Stimulated activated naive CD8-positive, alpha-beta T cell treated with anti-CD3 and anti-CD28 coated beads, Interleukin-15, Interleukin-2, amounts not matched to agents 100 U/mL and 50 U/mL, for 24 hours (primary cell): ENCODE measurements at regions not wholly inside any gene's neighbourhood (a gene's known extent, or its start where the extent isn't known, plus 50 kb on each side); places are given as distances from the start of the nearest gene placed in this dataset.
A peak's percentile ranks its signal among the peaks of the same experiment; 100 is the strongest.
"Not testable (repeated sequence)": the region's sequence is repeated elsewhere in the genome, so short reads cannot be mapped to it uniquely, and the experiment has no call there.

ENCODE experiments used
- ATAC-seq: fragments of 150-1000 bp; cut with Tn5 transposase; one replicate; pipeline ENCODE4 v1.10.0; 2021
- DNase-seq: peaks from one replicate; pipeline ENCODE4 v3.0.0; 2021

- ATAC-seq, DNase-seq: not testable (repeated sequence)
Measured at GRCh38 chr7:63748571-63749302, 249.9 kb upstream of the ZNF722 start.

GRCh38 chr7:63752446-63752845, 246.2 kb upstream of the ZNF722 start:
- ATAC-seq, DNase-seq: not testable (repeated sequence)

- not testable (repeated sequence) for ATAC-seq, DNase-seq
Measured at GRCh38 chr7:63753160-63753559, 245.5 kb upstream of the ZNF722 start.

- DNase-seq, ATAC-seq: not testable (repeated sequence)
Measured at GRCh38 chr7:63760202-63760601, 238.4 kb upstream of the ZNF722 start.

GRCh38 chr7:63765541-63765940, 233.1 kb upstream of the ZNF722 start:
- not testable (repeated sequence) for ATAC-seq, DNase-seq

GRCh38 chr7:63766197-63766596, 232.5 kb upstream of the ZNF722 start:
- ATAC-seq, DNase-seq: not testable (repeated sequence)

GRCh38 chr7:63770162-63770561, 228.5 kb upstream of the ZNF722 start:
- DNase-seq, ATAC-seq: not testable (repeated sequence)

GRCh38 chr7:63771389-63772085, 227.1 kb upstream of the ZNF722 start:
- not testable (repeated sequence) for ATAC-seq, DNase-seq

- DNase-seq (peak; percentile 5), ATAC-seq (no peak)
Measured at GRCh38 chr7:63789378-63790176, 209.1 kb upstream of the ZNF722 start.

GRCh38 chr7:63790177-63790763, 208.4 kb upstream of the ZNF722 start:
- ATAC-seq, DNase-seq: not testable (repeated sequence)
